ENCODE measurements at regions not wholly inside any gene's neighbourhood (a gene's known extent, or its start where the extent isn't known, plus 50 kb on each side); places are given as distances from the start of the nearest gene placed in this dataset.
A peak's percentile ranks its signal among the peaks of the same experiment; 100 is the strongest.

- CTCF ChIA-PET, result no interaction called here
- POLR2A ChIA-PET, result no interaction called here
- FAIRE-seq, result no peak
- DNase-seq (ENCODE audit: low read depth in 1 of 2, low spot score in 1 of 2), result no peak
- no peaks in the 10 kb centered on the region for H3K4me1 ChIP-seq
- H3K4me3 ChIP-seq, result no peak overlapping the region
- 0% methylated on average over 1 of the region's 1 CpG for WGBS (ENCODE audit: missing lambda C conversion rate)
- no peak overlapping the region for H3K27ac ChIP-seq
- no peak for ATAC-seq
- no peak for TF ChIP-seq NR3C1 (IDR thresholded peaks at IDR 0.05)
- no peak for TF ChIP-seq POLR2A (IDR thresholded peaks at IDR 0.05; ENCODE audit: low read length)
- no peak for TF ChIP-seq HES2 (IDR thresholded peaks at IDR 0.05)
- no peak for TF ChIP-seq E2F6 (IDR thresholded peaks at IDR 0.05; ENCODE audit: borderline replicate concordance, low read depth)
- no peak for TF ChIP-seq POLR2AphosphoS2 (conservative IDR thresholded peaks at IDR 0.05; ENCODE audit: low read length)
- TF ChIP-seq KDM1A (IDR thresholded peaks at IDR 0.05; ENCODE audit: low read depth), result no peak
- TF ChIP-seq ZC3H11A (IDR thresholded peaks at IDR 0.05), result no peak
- no peaks in the 10 kb centered on the region for H3K9me3 ChIP-seq
- H3K4me2 ChIP-seq, result no peak overlapping the region
These were observed 1545.7 kb upstream of the TENM4 start for GRCh38 chr11:80986421-80987074.

GRCh38 chr11:80980227-80980626 lies 1539.4 kb upstream of the TENM4 start:
- Histone ChIP-seq H3K4me2 (no peak overlapping the region), H3K4me3 (no peak overlapping the region), H3K9me3 (no peaks in the 10 kb centered on the region), H3K27ac (no peak overlapping the region), H3K4me1 (no peaks in the 10 kb centered on the region)
- FAIRE-seq (no peak), DNase-seq (ENCODE audit: low read depth in 1 of 2, low spot score in 1 of 2) (peak in 1 of 2 experiments; percentile 15), ATAC-seq (no peak)
- TF ChIP-seq ZC3H11A (IDR thresholded peaks at IDR 0.05) (no peak), PHF8 (IDR thresholded peaks at IDR 0.05; ENCODE audit: borderline replicate concordance, low read depth) (no peak), POLR2A (IDR thresholded peaks at IDR 0.05; ENCODE audit: low read length) (no peak), JUN (IDR thresholded peaks at IDR 0.05) (no peak), BHLHE40 (IDR thresholded peaks at IDR 0.05; ENCODE audit: low read depth, low read length) (no peak), ESRRA (IDR thresholded peaks at IDR 0.05; ENCODE audit: borderline replicate concordance, low read length) (no peak), CHD2 (IDR thresholded peaks at IDR 0.05; ENCODE audit: low read length, partially characterized antibody) (no peak)
- ChIA-PET POLR2A (no interaction called here), CTCF (interaction anchor here (0.6 kb wide), 1 partner anchor 14 kb away, joined by 3 read pairs; no protein-coding TSS in a partner anchor)

- Histone ChIP-seq H3K4me2 (no peak overlapping the region), H3K9me3 (no peaks in the 10 kb centered on the region), H3K27ac (no peak overlapping the region), H3K4me3 (no peak overlapping the region), H3K4me1 (no peaks in the 10 kb centered on the region)
- ChIA-PET POLR2A (no interaction called here), CTCF (no interaction called here)
- no peak for DNase-seq (ENCODE audit: low read depth in 1 of 2, low spot score in 1 of 2)
- TF ChIP-seq EP300 (IDR thresholded peaks at IDR 0.05) (no peak), HOXB13 (CRISPR knock-in tag; IDR thresholded peaks at IDR 0.05; ENCODE audit: low read depth) (no peak), NFE2L2 (conservative IDR thresholded peaks at IDR 0.05; ENCODE audit: low read length) (no peak), HDAC2 (IDR thresholded peaks at IDR 0.05) (no peak), HES2 (IDR thresholded peaks at IDR 0.05) (no peak), MAX (IDR thresholded peaks at IDR 0.05) (no peak), RNF2 (IDR thresholded peaks at IDR 0.05; ENCODE audit: borderline replicate concordance, low read depth) (no peak), CTCF (IDR thresholded peaks at IDR 0.05) (no peak), EHMT2 (IDR thresholded peaks at IDR 0.05; ENCODE audit: low read depth) (no peak), NR3C1 (IDR thresholded peaks at IDR 0.05) (no peak), FOXS1 (CRISPR knock-in tag; IDR thresholded peaks at IDR 0.05) (no peak), RFX5 (IDR thresholded peaks at IDR 0.05) (no peak), CHD2 (IDR thresholded peaks at IDR 0.05; ENCODE audit: low read length, partially characterized antibody) (no peak), EHF (CRISPR knock-in tag; IDR thresholded peaks at IDR 0.05) (no peak), POLR2A (IDR thresholded peaks at IDR 0.05; ENCODE audit: low read length) (no peak), RCOR1 (IDR thresholded peaks at IDR 0.05; ENCODE audit: low read depth, low read length) (no peak)
- ATAC-seq, result no peak
- WGBS (ENCODE audit: missing lambda C conversion rate), result 9% methylated on average over 2 of the region's 2 CpGs
- no peak for FAIRE-seq
These were observed 1533.0 kb upstream of the TENM4 start for GRCh38 chr11:80973786-80974185.
